Progenitor cell of endocrine pancreas (in vitro differentiated cells): ENCODE measurements at regions not wholly inside any gene's neighbourhood (a gene's known extent, or its start where the extent isn't known, plus 50 kb on each side); places are given as distances from the start of the nearest gene placed in this dataset.

Experiments used
- DNase-seq: peaks from one replicate; pipeline ENCODE4 v3.0.0; 2021; ENCODE audit warnings: low spot score; ENCODE audit not compliant: unreplicated experiment
- H3K27ac Mint-ChIP-seq: 2 replicates; pipeline ENCODE4 v1.8.0; 2021; ENCODE audit warnings: mild to moderate bottlenecking, moderate library complexity, mixed read lengths
- H3K27me3 Mint-ChIP-seq: 2 replicates; pipeline ENCODE4 v1.8.0; 2021; ENCODE audit warnings: mixed read lengths
- H3K36me3 Mint-ChIP-seq: 2 replicates; pipeline ENCODE4 v1.8.0; 2022; ENCODE audit warnings: mixed read lengths; ENCODE audit not compliant: insufficient read depth
- H3K4me1 Mint-ChIP-seq: 2 replicates; pipeline ENCODE4 v1.8.0; 2021; ENCODE audit warnings: low read depth, mixed read lengths
- H3K4me3 Mint-ChIP-seq: 2 replicates; pipeline ENCODE4 v1.8.0; 2021; ENCODE audit warnings: low read depth, mild to moderate bottlenecking, moderate library complexity, mixed read lengths
- H3K9me3 Mint-ChIP-seq: 2 replicates; pipeline ENCODE4 v1.8.0; 2021; ENCODE audit warnings: low read depth, mixed read lengths
- CTCF ChIP-seq: fragments of 200-600 bp; sonication (generic); IDR thresholded peaks from one replicate; pipeline ENCODE4 v1.5.0; 2021; ENCODE audit warnings: antibody characterized with exemption, mild to moderate bottlenecking; ENCODE audit not compliant: unreplicated experiment

- no peaks in the 10 kb centered on the region for H3K27me3 Mint-ChIP-seq
- DNase-seq = no peak
- TF ChIP-seq CTCF = no peak
- no peaks in the 10 kb centered on the region for H3K9me3 Mint-ChIP-seq
- no peak overlapping the region for H3K4me3 Mint-ChIP-seq
- peaks cover 22% of the 10 kb centered on the region for H3K4me1 Mint-ChIP-seq
- H3K36me3 Mint-ChIP-seq = no peaks in the 10 kb centered on the region
- peak overlapping the region; percentile 19 for H3K27ac Mint-ChIP-seq
Measured at GRCh38 chrX:109843963-109844751, 111.1 kb upstream of the ACSL4 start.

GRCh38 chrX:109844986-109845385 lies 111.9 kb upstream of the ACSL4 start:
- DNase-seq = no peak
- peak overlapping the region; percentile 19 for H3K27ac Mint-ChIP-seq
- no peaks in the 10 kb centered on the region for H3K9me3 Mint-ChIP-seq
- H3K4me3 Mint-ChIP-seq = no peak overlapping the region
- peaks cover 22% of the 10 kb centered on the region for H3K4me1 Mint-ChIP-seq
- no peak for TF ChIP-seq CTCF
- no peaks in the 10 kb centered on the region for H3K36me3 Mint-ChIP-seq
- no peaks in the 10 kb centered on the region for H3K27me3 Mint-ChIP-seq

- TF ChIP-seq CTCF = no peak
- no peak for DNase-seq
- H3K27me3 Mint-ChIP-seq = no peaks in the 10 kb centered on the region
- H3K27ac Mint-ChIP-seq = no peak overlapping the region
- H3K36me3 Mint-ChIP-seq = no peaks in the 10 kb centered on the region
- no peak overlapping the region for H3K4me3 Mint-ChIP-seq
- no peaks in the 10 kb centered on the region for H3K9me3 Mint-ChIP-seq
- peaks cover 22% of the 10 kb centered on the region for H3K4me1 Mint-ChIP-seq
Measured at GRCh38 chrX:109845996-109846395, 112.9 kb upstream of the ACSL4 start.

GRCh38 chrX:109847257-109848187 lies 114.5 kb upstream of the ACSL4 start:
- Mint-ChIP-seq H3K27ac (peak overlapping the region; percentile 51), H3K4me3 (no peak overlapping the region), H3K36me3 (no peaks in the 10 kb centered on the region), H3K27me3 (no peaks in the 10 kb centered on the region), H3K9me3 (no peaks in the 10 kb centered on the region), H3K4me1 (peaks cover 22% of the 10 kb centered on the region)
- no peak for DNase-seq
- no peak for TF ChIP-seq CTCF

- peak overlapping the region; percentile 74 for H3K27ac Mint-ChIP-seq
- no peak for DNase-seq
- peak overlapping the region; percentile 3 for H3K4me3 Mint-ChIP-seq
- H3K4me1 Mint-ChIP-seq = peaks cover 22% of the 10 kb centered on the region
- H3K36me3 Mint-ChIP-seq = no peaks in the 10 kb centered on the region
- no peaks in the 10 kb centered on the region for H3K27me3 Mint-ChIP-seq
- H3K9me3 Mint-ChIP-seq = peaks cover under 1% of the 10 kb centered on the region
- no peak for TF ChIP-seq CTCF
Measured at GRCh38 chrX:109848461-109849050, 115.5 kb upstream of the ACSL4 start.
